ENCODE measurements at regions not wholly inside any gene's neighbourhood (a gene's known extent, or its start where the extent isn't known, plus 50 kb on each side); places are given as distances from the start of the nearest gene placed in this dataset.

DNA sequence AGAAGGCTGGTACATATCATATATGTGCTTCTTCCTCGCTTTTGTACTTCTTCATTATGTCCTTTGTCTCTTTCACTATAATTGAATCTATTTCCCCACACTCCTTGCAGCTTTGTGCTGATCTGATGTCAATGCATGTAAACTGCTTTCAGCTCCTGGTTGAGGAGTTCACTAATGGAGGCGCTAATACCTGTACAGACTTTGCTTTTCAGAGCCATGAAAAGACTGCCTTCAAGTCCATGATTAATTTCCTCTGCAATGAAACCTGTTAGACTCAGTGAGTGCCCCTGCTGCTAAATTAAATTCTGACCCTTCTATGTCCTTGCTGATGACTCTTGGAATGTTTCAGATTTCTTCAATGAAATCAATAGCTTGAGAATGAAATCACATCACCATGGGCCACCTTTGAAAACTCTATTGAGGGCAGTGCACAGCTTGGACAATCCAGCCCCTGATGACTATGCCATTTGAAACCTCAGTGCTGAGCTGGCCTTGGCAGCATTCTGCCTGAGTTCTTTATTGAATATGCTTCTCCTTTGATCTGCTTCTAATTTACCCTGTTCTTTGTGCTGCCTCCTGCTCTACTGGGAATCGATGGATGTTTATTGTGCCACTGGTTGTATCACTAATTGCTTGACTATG, 358.2 kb upstream of the DMAC1 start:
- TF ChIP-seq EP300 (IDR thresholded peaks at IDR 0.05) (no peak), POLR2A (IDR thresholded peaks at IDR 0.05) (no peak), POLR2AphosphoS5 (IDR thresholded peaks at IDR 0.05) (no peak)
- TF ChIP-seq, protein P1, sequence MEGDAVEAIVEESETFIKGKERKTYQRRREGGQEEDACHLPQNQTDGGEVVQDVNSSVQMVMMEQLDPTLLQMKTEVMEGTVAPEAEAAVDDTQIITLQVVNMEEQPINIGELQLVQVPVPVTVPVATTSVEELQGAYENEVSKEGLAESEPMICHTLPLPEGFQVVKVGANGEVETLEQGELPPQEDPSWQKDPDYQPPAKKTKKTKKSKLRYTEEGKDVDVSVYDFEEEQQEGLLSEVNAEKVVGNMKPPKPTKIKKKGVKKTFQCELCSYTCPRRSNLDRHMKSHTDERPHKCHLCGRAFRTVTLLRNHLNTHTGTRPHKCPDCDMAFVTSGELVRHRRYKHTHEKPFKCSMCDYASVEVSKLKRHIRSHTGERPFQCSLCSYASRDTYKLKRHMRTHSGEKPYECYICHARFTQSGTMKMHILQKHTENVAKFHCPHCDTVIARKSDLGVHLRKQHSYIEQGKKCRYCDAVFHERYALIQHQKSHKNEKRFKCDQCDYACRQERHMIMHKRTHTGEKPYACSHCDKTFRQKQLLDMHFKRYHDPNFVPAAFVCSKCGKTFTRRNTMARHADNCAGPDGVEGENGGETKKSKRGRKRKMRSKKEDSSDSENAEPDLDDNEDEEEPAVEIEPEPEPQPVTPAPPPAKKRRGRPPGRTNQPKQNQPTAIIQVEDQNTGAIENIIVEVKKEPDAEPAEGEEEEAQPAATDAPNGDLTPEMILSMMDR (IDR thresholded peaks at IDR 0.05), result no peak
